ENCODE measurements at regions not wholly inside any gene's neighbourhood (a gene's known extent, or its start where the extent isn't known, plus 50 kb on each side); places are given as distances from the start of the nearest gene placed in this dataset.

- Histone ChIP-seq H3K79me2 (ENCODE audit: control insufficient read depth, insufficient read depth, low read length) (no peaks in the 10 kb centered on the region), H3K4me3 (replicated peaks in 1 of 4; ENCODE audit: control extremely low read depth in 1 of 4, insufficient read depth in 1 of 4, low read depth in 3 of 4, low read length in 4 of 4) (no peak overlapping the region), H3K4me2 (ENCODE audit: extremely low read depth, insufficient read depth, low read length) (no peak overlapping the region), H3K36me3 (ENCODE audit: control insufficient read depth, insufficient read depth, low read length) (no peaks in the 10 kb centered on the region), H2AFZ (ENCODE audit: low read length) (no peak overlapping the region), H3K9ac (ENCODE audit: insufficient read depth, low read length) (no peak overlapping the region), H3K4me1 (ENCODE audit: control insufficient read depth, extremely low read depth, insufficient read depth, low read length) (peaks cover 10% of the 10 kb centered on the region), H3K27me3 (ENCODE audit: control insufficient read depth, insufficient read depth, low read length) (peaks cover 6% of the 10 kb centered on the region), H3K27ac (ENCODE audit: insufficient read depth, low read length) (no peak overlapping the region), H4K20me1 (ENCODE audit: control insufficient read depth, extremely low read depth, insufficient read depth, low read length) (no peaks in the 10 kb centered on the region), H3K9me3 (ENCODE audit: control insufficient read depth, insufficient read depth, low read depth, low read length) (no peaks in the 10 kb centered on the region)
- peak in 1 of 2 donors; percentile 19 for DNase-seq (ENCODE audit: low read depth in 2 of 2)
- TF ChIP-seq CTCF (conservative IDR thresholded peaks at IDR 0.05 in 1 of 2, IDR thresholded peaks at IDR 0.05 in 1 of 2; ENCODE audit: low read depth in 1 of 2, low read length in 2 of 2) (no peak), EZH2 (IDR thresholded peaks at IDR 0.05; ENCODE audit: low read length, missing control alignments) (no peak)
Observed at GRCh38 chr18:62450175-62450545, 72.7 kb upstream of the ZCCHC2 start.

GRCh38 chr18:62450546-62451410 is 72.0 kb upstream of the ZCCHC2 start:
- H3K36me3 ChIP-seq (ENCODE audit: control insufficient read depth, insufficient read depth, low read length): no peaks in the 10 kb centered on the region
- peaks cover 8% of the 10 kb centered on the region for H3K27me3 ChIP-seq (ENCODE audit: control insufficient read depth, insufficient read depth, low read length)
- no peak overlapping the region for H2AFZ ChIP-seq (ENCODE audit: low read length)
- peak overlapping the region; percentile 38 for H3K4me2 ChIP-seq (ENCODE audit: extremely low read depth, insufficient read depth, low read length)
- no peaks in the 10 kb centered on the region for H3K9me3 ChIP-seq (ENCODE audit: control insufficient read depth, insufficient read depth, low read depth, low read length)
- peak; percentile 78 to 81 for DNase-seq (ENCODE audit: low read depth in 2 of 2)
- H4K20me1 ChIP-seq (ENCODE audit: control insufficient read depth, extremely low read depth, insufficient read depth, low read length): no peaks in the 10 kb centered on the region
- TF ChIP-seq EZH2 (IDR thresholded peaks at IDR 0.05; ENCODE audit: low read length, missing control alignments) (no peak), CTCF (conservative IDR thresholded peaks at IDR 0.05 in 1 of 2, IDR thresholded peaks at IDR 0.05 in 1 of 2; ENCODE audit: low read depth in 1 of 2, low read length in 2 of 2) (no peak)
- no peak overlapping the region for H3K4me3 ChIP-seq (replicated peaks in 1 of 4; ENCODE audit: control extremely low read depth in 1 of 4, insufficient read depth in 1 of 4, low read depth in 3 of 4, low read length in 4 of 4)
- H3K27ac ChIP-seq (ENCODE audit: insufficient read depth, low read length): no peak overlapping the region
- no peak overlapping the region for H3K9ac ChIP-seq (ENCODE audit: insufficient read depth, low read length)
- H3K4me1 ChIP-seq (ENCODE audit: control insufficient read depth, extremely low read depth, insufficient read depth, low read length): peaks cover 10% of the 10 kb centered on the region
- H3K79me2 ChIP-seq (ENCODE audit: control insufficient read depth, insufficient read depth, low read length): no peaks in the 10 kb centered on the region

GRCh38 chr18:62452280-62452831 is 70.5 kb upstream of the ZCCHC2 start:
- H3K9me3 ChIP-seq (ENCODE audit: control insufficient read depth, insufficient read depth, low read depth, low read length): no peaks in the 10 kb centered on the region
- peaks cover 5% of the 10 kb centered on the region for H3K27me3 ChIP-seq (ENCODE audit: control insufficient read depth, insufficient read depth, low read length)
- no peaks in the 10 kb centered on the region for H3K36me3 ChIP-seq (ENCODE audit: control insufficient read depth, insufficient read depth, low read length)
- H3K4me3 ChIP-seq (replicated peaks in 1 of 4; ENCODE audit: control extremely low read depth in 1 of 4, insufficient read depth in 1 of 4, low read depth in 3 of 4, low read length in 4 of 4): no peak overlapping the region
- H3K4me1 ChIP-seq (ENCODE audit: control insufficient read depth, extremely low read depth, insufficient read depth, low read length): peaks cover 10% of the 10 kb centered on the region
- DNase-seq (ENCODE audit: low read depth in 2 of 2): no peak
- no peak overlapping the region for H3K27ac ChIP-seq (ENCODE audit: insufficient read depth, low read length)
- H3K9ac ChIP-seq (ENCODE audit: insufficient read depth, low read length): no peak overlapping the region
- no peaks in the 10 kb centered on the region for H3K79me2 ChIP-seq (ENCODE audit: control insufficient read depth, insufficient read depth, low read length)
- TF ChIP-seq CTCF (conservative IDR thresholded peaks at IDR 0.05 in 1 of 2, IDR thresholded peaks at IDR 0.05 in 1 of 2; ENCODE audit: low read depth in 1 of 2, low read length in 2 of 2) (no peak), EZH2 (IDR thresholded peaks at IDR 0.05; ENCODE audit: low read length, missing control alignments) (no peak)
- no peak overlapping the region for H2AFZ ChIP-seq (ENCODE audit: low read length)
- H3K4me2 ChIP-seq (ENCODE audit: extremely low read depth, insufficient read depth, low read length): no peak overlapping the region
- no peaks in the 10 kb centered on the region for H4K20me1 ChIP-seq (ENCODE audit: control insufficient read depth, extremely low read depth, insufficient read depth, low read length)

Data from fibroblast of lung (primary cell).